ENCODE measurements at regions not wholly inside any gene's neighbourhood (a gene's known extent, or its start where the extent isn't known, plus 50 kb on each side); places are given as distances from the start of the nearest gene placed in this dataset.

DNA sequence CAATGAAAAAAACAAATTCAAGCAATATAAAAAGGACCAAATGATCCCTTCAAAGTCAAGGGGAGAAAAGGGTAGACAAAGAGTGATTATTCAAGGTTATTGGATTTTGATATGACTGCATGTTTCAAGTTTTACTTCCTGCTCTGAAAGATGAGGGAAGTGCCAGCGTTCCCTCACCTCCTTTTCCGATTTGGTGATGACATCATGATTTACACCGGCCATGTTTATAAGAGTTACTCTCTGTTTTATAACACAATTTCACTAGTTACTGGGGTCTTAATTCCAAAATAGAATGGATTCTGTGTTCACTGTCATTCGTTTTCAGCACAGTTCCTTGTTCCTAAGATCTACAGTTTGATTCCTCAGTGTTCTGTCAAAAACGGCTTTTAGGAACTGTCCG lies 60.5 kb upstream of the CPXM2 start:
- DNase-seq (ENCODE audit: low read depth): no peak

DNA sequence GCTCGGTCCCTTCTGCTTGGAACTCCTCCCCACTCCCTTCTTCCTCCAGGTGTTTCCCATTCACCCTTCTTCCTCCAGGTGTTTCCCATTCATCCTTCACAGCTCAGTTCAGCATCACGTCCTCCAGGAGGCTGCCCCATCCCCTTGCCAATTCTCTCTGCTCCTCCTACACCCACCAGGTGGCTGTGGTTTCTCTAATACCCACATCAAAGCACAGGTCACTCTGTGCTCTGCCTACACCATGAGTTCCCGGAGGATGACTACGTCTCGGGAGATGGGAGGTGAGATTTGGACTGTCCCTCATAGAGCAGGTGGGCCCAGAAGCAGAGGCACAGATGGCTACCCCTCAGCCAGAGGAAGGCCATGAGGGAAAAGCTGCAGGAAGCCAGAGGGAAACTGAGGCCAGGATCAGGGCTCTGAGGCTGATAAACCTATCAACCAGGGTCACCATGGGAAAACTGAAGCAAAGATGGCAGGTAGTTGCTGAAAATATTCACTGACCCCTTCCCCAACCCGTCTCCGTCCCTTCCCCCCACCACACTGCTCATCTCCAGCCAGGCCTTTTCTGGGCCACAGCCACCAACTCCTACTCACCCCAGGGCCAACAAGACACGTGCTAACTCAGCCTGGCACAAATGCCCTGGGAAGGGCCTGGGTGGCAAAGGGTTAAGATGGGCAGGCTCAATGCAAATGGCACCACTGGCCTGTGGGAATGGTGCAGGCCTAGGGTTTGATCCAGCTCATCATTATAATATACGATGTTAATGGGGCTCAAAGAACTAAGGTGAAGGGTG lies 56.6 kb upstream of the CPXM2 start:
- DNase-seq (ENCODE audit: low read depth): no peak

DNA sequence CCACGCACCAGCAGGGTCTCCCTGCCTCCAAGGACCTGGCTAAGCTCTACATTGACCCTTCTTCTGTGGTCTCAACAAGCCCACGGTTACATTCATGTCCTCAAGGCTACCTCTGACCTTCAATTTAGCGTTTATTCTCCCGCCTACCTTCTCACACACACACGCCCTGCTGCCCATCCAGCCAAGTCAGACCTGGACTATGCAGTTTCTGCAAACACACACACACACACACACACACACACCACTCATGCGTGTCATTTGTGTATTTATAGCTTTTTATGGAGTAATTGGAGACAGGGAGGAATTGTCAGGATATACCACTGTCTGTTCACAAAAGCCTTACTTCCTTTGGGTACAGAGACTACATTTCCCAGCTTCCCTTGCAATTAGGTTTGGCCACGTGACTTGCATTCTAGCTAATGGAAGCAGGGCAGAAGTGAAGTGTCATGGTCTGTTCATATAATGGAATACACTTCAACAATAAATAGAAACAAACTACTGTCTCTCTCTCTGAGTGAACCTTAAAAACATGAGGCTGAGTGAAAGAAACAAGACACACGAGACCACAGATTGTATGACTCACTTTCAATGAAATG lies 53.8 kb upstream of the CPXM2 start:
- peak; percentile 38 for DNase-seq (ENCODE audit: low read depth)

- DNase-seq (ENCODE audit: low read depth): no peak
Measured at GRCh38 chr10:123944661-123945060, 53.1 kb upstream of the CPXM2 start.

DNA sequence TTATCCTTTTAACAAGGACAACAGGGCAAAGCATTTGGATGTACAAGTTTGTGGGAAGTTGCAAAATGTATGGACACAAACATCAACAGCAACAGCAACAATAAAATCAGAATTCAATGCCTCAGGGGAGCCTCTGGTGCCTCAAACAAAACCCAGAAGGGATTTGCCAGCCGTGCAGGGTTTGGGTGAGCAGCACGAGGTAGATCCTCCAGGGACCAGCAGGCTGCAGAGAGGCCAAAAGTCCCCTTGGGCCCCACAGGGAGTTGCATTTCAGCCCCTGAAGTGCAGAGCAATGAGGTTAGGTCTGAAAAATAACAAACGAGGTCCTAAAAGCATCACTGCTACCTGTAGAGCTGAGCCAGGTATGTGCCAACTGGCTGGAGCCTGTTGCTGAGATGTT lies 51.7 kb upstream of the CPXM2 start:
- DNase-seq (ENCODE audit: low read depth): no peak

GRCh38 chr10:123942114-123942861 lies 50.7 kb upstream of the CPXM2 start:
- no peak for DNase-seq (ENCODE audit: low read depth)
